ENCODE measurements at regions not wholly inside any gene's neighbourhood (a gene's known extent, or its start where the extent isn't known, plus 50 kb on each side); places are given as distances from the start of the nearest gene placed in this dataset.

DNA sequence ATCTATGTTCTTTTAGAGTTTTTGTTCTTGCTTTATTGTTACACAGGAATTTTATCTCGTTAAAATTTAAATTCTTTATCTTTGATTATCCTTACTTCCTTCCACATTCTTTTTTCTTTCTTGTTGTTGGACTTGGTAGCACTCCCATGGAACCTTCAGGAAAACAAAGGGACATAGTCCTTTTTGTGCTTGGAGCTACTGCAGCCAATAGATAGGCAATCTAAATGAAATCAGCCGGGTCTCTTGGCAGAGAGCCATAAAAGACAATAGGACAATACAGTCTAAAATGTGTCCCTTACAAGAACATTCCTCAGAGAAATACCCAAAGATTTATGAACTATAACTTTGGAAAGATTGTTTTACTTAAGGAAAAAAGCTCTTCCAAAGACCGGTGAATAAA lies 548.1 kb upstream of the C9orf72 start:
- Histone ChIP-seq H3K4me1 (no peaks in the 10 kb centered on the region), H3K36me3 (no peaks in the 10 kb centered on the region), H3K27ac (no peak overlapping the region), H3K4me3 (replicated peaks in 1 of 3) (no peak overlapping the region), H3K9me3 (no peaks in the 10 kb centered on the region), H3K27me3 (no peaks in the 10 kb centered on the region)
- WGBS, 2 donors, result 53 to 55% methylated on average over 3 of the region's 3 CpGs
- no peak for DNase-seq
- TF ChIP-seq POLR2A (IDR thresholded peaks at IDR 0.05), result no peak
- TF ChIP-seq, protein P1, sequence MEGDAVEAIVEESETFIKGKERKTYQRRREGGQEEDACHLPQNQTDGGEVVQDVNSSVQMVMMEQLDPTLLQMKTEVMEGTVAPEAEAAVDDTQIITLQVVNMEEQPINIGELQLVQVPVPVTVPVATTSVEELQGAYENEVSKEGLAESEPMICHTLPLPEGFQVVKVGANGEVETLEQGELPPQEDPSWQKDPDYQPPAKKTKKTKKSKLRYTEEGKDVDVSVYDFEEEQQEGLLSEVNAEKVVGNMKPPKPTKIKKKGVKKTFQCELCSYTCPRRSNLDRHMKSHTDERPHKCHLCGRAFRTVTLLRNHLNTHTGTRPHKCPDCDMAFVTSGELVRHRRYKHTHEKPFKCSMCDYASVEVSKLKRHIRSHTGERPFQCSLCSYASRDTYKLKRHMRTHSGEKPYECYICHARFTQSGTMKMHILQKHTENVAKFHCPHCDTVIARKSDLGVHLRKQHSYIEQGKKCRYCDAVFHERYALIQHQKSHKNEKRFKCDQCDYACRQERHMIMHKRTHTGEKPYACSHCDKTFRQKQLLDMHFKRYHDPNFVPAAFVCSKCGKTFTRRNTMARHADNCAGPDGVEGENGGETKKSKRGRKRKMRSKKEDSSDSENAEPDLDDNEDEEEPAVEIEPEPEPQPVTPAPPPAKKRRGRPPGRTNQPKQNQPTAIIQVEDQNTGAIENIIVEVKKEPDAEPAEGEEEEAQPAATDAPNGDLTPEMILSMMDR (IDR thresholded peaks at IDR 0.05), result no peak
- intact Hi-C loops (cut with DNase I), result no loop called here

DNA sequence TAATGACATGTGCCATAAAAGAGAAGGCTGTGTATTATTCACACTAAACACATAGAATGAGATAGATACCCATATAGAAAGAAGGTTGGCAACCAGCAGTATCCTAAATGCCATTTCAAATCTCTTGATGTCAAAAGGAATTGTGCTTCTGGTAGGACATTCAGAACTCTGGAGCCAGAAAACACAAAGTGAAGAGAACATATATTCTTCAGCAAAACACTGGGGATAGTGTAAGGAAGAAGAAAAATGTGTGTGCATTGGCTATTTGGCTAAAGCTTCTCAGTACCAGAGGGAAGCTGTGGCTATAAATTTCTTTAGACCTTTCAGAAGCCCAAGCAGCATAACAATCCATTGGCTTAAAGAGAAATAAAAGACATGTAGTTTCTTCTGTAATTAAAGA lies 551.6 kb upstream of the C9orf72 start:
- no peak for DNase-seq
- no peak overlapping the region for H3K27ac ChIP-seq
- no peaks in the 10 kb centered on the region for H3K9me3 ChIP-seq
- TF ChIP-seq POLR2A (IDR thresholded peaks at IDR 0.05), result no peak
- TF ChIP-seq, protein P1 (IDR thresholded peaks at IDR 0.05), result no peak
- H3K4me3 ChIP-seq (replicated peaks in 1 of 3), result no peak overlapping the region
- H3K27me3 ChIP-seq, result no peaks in the 10 kb centered on the region
- H3K36me3 ChIP-seq, result no peaks in the 10 kb centered on the region
- no peaks in the 10 kb centered on the region for H3K4me1 ChIP-seq
- intact Hi-C loops (cut with DNase I), result no loop called here

DNA sequence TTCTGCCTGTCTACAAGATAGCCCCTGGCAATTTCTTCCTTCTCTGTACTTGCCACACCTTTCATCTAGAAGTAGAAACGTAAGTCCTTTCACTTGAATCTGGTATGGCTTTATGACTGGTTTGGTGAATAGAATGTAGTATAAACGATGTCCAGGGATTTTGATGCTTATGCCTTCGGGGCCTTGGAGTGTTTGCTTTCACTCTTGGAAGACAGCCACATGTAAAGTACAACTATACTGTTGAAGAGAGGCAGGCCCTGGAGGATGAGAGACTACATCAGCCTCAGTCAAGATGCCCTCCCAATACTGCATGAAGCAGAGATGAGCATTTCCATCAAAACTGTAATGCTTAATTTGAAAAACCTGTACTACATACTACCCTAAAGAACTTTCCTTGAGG lies 553.8 kb upstream of the C9orf72 start:
- Histone ChIP-seq H3K9me3 (no peaks in the 10 kb centered on the region), H3K4me3 (replicated peaks in 1 of 3) (no peak overlapping the region), H3K4me1 (no peaks in the 10 kb centered on the region), H3K27me3 (no peaks in the 10 kb centered on the region), H3K36me3 (no peaks in the 10 kb centered on the region), H3K27ac (no peak overlapping the region)
- TF ChIP-seq, protein P1 (IDR thresholded peaks at IDR 0.05), result no peak
- no peak for TF ChIP-seq POLR2A (IDR thresholded peaks at IDR 0.05)
- intact Hi-C loops (cut with DNase I), result no loop called here
- 39 to 51% methylated on average over 3 of the region's 3 CpGs for WGBS, 2 donors
- no peak for DNase-seq

DNA sequence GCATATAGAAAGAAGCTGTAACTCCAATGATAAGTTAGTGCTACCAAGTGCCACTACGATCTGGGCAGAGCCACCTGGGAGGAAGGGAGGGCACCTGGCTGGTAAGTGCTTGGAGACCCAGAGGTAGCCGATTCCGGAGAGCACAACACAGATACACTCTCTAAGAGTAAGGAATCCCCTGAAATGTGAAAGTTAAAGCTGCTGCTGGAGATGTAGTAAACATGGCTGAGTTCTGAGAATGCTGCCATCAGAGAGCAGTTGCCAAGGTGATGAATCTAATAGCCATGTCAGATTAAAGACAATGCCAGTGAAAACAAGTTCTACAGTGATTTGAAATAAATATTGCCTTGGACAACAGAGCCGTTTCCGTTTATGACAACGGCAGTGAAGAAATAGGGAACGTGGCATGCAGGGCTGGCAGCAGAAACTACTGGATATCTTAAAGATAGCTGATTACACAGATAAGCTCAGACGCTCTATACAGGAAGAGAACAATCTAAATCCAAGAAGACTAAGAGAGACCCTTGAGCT lies 561.2 kb upstream of the C9orf72 start:
- TF ChIP-seq, protein P1 (IDR thresholded peaks at IDR 0.05), result no peak
- no peak for TF ChIP-seq POLR2A (IDR thresholded peaks at IDR 0.05)
- H3K4me1 ChIP-seq, result no peaks in the 10 kb centered on the region
- H3K36me3 ChIP-seq, result no peaks in the 10 kb centered on the region
- no peaks in the 10 kb centered on the region for H3K9me3 ChIP-seq
- 74 to 83% methylated on average over 8 of the region's 8 CpGs for WGBS, 2 donors
- H3K4me3 ChIP-seq (replicated peaks in 1 of 3), result no peak overlapping the region
- intact Hi-C loops (cut with DNase I), result no loop called here
- H3K27me3 ChIP-seq, result no peaks in the 10 kb centered on the region
- DNase-seq, result no peak
- no peak overlapping the region for H3K27ac ChIP-seq

DNA sequence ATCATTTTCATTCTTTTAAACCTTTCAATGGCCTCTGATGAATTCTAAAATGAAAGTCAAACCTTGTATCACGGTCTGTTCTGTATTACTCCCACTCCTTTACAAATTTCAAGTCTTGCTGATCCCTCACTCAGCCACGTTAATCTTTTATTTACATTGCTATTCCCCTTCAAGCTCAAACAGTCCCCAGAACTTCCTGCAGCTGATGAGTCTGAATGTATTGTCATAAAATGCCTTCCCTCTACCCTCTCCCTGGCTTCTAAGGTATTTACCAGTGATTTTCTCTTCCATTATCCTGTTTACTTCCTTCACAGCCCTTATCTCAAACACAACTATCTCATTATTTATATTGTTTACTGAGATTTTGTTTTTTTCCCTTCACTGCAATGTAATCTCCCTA lies 562.3 kb upstream of the C9orf72 start:
- intact Hi-C loops (cut with DNase I), result no loop called here
- Histone ChIP-seq H3K4me1 (no peaks in the 10 kb centered on the region), H3K27ac (no peak overlapping the region), H3K27me3 (no peaks in the 10 kb centered on the region), H3K4me3 (replicated peaks in 1 of 3) (no peak overlapping the region), H3K9me3 (no peaks in the 10 kb centered on the region), H3K36me3 (no peaks in the 10 kb centered on the region)
- 48 to 55% methylated on average over 2 of the region's 2 CpGs for WGBS, 2 donors
- TF ChIP-seq, protein P1 (IDR thresholded peaks at IDR 0.05), result no peak
- TF ChIP-seq POLR2A (IDR thresholded peaks at IDR 0.05), result no peak
- DNase-seq, result no peak

All from thyroid gland (tissue), 4 donors.